ENCODE measurements at regions not wholly inside any gene's neighbourhood (a gene's known extent, or its start where the extent isn't known, plus 50 kb on each side); places are given as distances from the start of the nearest gene placed in this dataset.

- intact Hi-C loops (cut with micrococcal nuclease): no loop called here
- H3K36me3 Mint-ChIP-seq: no peaks in the 10 kb centered on the region
- Histone ChIP-seq H3K4me3 (ENCODE audit: low read length in 2 of 2) (no peak overlapping the region), H3K27ac (ENCODE audit: low read depth, low read length) (no peak overlapping the region), H3K4me1 (ENCODE audit: insufficient read depth, low read length) (no peaks in the 10 kb centered on the region), H3K36me3 (ENCODE audit: insufficient read depth, low read length) (no peaks in the 10 kb centered on the region), H3K9me3 (ENCODE audit: control insufficient read depth in 1 of 2, low read length in 2 of 2) (no peaks in the 10 kb centered on the region), H3K27me3 (ENCODE audit: insufficient read depth, low read length) (no peaks in the 10 kb centered on the region)
- no peaks in the 10 kb centered on the region for H3K4me1 Mint-ChIP-seq
- no peak for DNase-seq
- ChIA-PET POLR2A (ENCODE audit: partially characterized antibody) (no interaction called here), CTCF (ENCODE audit: partially characterized antibody) (no interaction called here)
- H3K9me3 Mint-ChIP-seq: peaks cover 0 to 29% (median 16%) of the 10 kb centered on the region in 8 donors
- H3K4me3 Mint-ChIP-seq: no peak overlapping the region
- H3K27ac Mint-ChIP-seq: no peak overlapping the region
- H3K27me3 Mint-ChIP-seq: peaks cover 17 to 26% of the 10 kb centered on the region in 2 donors
Observed at GRCh38 chr10:111171183-111171582, 94.4 kb downstream of the ADRA2A start.

- no peak overlapping the region for H3K27ac Mint-ChIP-seq
- ChIA-PET POLR2A (ENCODE audit: partially characterized antibody) (no interaction called here), CTCF (ENCODE audit: partially characterized antibody) (no interaction called here)
- no peaks in the 10 kb centered on the region for H3K4me1 ChIP-seq (ENCODE audit: insufficient read depth, low read length)
- H3K4me3 ChIP-seq (ENCODE audit: low read length in 2 of 2): no peak overlapping the region
- intact Hi-C loops (cut with micrococcal nuclease): no loop called here
- no peaks in the 10 kb centered on the region for H3K27me3 ChIP-seq (ENCODE audit: insufficient read depth, low read length)
- peaks cover 19 to 27% of the 10 kb centered on the region in 2 donors for H3K27me3 Mint-ChIP-seq
- DNase-seq: no peak
- H3K36me3 ChIP-seq (ENCODE audit: insufficient read depth, low read length): no peaks in the 10 kb centered on the region
- H3K36me3 Mint-ChIP-seq: no peaks in the 10 kb centered on the region
- H3K9me3 ChIP-seq (ENCODE audit: control insufficient read depth in 1 of 2, low read length in 2 of 2): no peaks in the 10 kb centered on the region
- peaks cover 0 to 18% (median 8%) of the 10 kb centered on the region in 8 donors for H3K9me3 Mint-ChIP-seq
- H3K4me3 Mint-ChIP-seq: no peak overlapping the region
- no peak overlapping the region for H3K27ac ChIP-seq (ENCODE audit: low read depth, low read length)
- peaks cover 0 to 5% (median 4%) of the 10 kb centered on the region in 4 donors for H3K4me1 Mint-ChIP-seq
Observed at GRCh38 chr10:111175787-111176186, 99.0 kb downstream of the ADRA2A start.

GRCh38 chr10:111177379-111177778 is 100.5 kb downstream of the ADRA2A start:
- peak overlapping the region in 2 of 8 donors; percentile 1 to 9 for H3K4me3 Mint-ChIP-seq
- Histone ChIP-seq H3K27me3 (ENCODE audit: insufficient read depth, low read length) (no peaks in the 10 kb centered on the region), H3K4me3 (ENCODE audit: low read length in 2 of 2) (no peak overlapping the region), H3K36me3 (ENCODE audit: insufficient read depth, low read length) (no peaks in the 10 kb centered on the region), H3K27ac (ENCODE audit: low read depth, low read length) (no peak overlapping the region), H3K4me1 (ENCODE audit: insufficient read depth, low read length) (no peaks in the 10 kb centered on the region), H3K9me3 (ENCODE audit: control insufficient read depth in 1 of 2, low read length in 2 of 2) (no peaks in the 10 kb centered on the region)
- ChIA-PET POLR2A (ENCODE audit: partially characterized antibody) (no interaction called here), CTCF (ENCODE audit: partially characterized antibody) (no interaction called here)
- intact Hi-C loops (cut with micrococcal nuclease): no loop called here
- no peak overlapping the region for H3K27ac Mint-ChIP-seq
- no peak for DNase-seq
- peaks cover 21 to 25% of the 10 kb centered on the region in 2 donors for H3K27me3 Mint-ChIP-seq
- H3K36me3 Mint-ChIP-seq: no peaks in the 10 kb centered on the region
- H3K4me1 Mint-ChIP-seq: peaks cover 0 to 5% (median 4%) of the 10 kb centered on the region in 4 donors
- H3K9me3 Mint-ChIP-seq: peaks cover 0 to 18% (median 8%) of the 10 kb centered on the region in 8 donors

- H3K36me3 ChIP-seq (ENCODE audit: insufficient read depth, low read length): no peaks in the 10 kb centered on the region
- peaks cover 0 to 6% (median under 1%) of the 10 kb centered on the region in 8 donors for H3K9me3 Mint-ChIP-seq
- H3K27ac ChIP-seq (ENCODE audit: low read depth, low read length): no peak overlapping the region
- H3K27ac Mint-ChIP-seq: no peak overlapping the region
- no peaks in the 10 kb centered on the region for H3K9me3 ChIP-seq (ENCODE audit: control insufficient read depth in 1 of 2, low read length in 2 of 2)
- no peaks in the 10 kb centered on the region for H3K36me3 Mint-ChIP-seq
- no peaks in the 10 kb centered on the region for H3K27me3 ChIP-seq (ENCODE audit: insufficient read depth, low read length)
- no peaks in the 10 kb centered on the region for H3K4me1 ChIP-seq (ENCODE audit: insufficient read depth, low read length)
- intact Hi-C loops (cut with micrococcal nuclease): no loop called here
- H3K4me3 ChIP-seq (ENCODE audit: low read length in 2 of 2): no peak overlapping the region
- ChIA-PET CTCF (ENCODE audit: partially characterized antibody) (no interaction called here), POLR2A (ENCODE audit: partially characterized antibody) (no interaction called here)
- H3K27me3 Mint-ChIP-seq: peaks cover 15 to 23% of the 10 kb centered on the region in 2 donors
- DNase-seq: no peak
- H3K4me3 Mint-ChIP-seq: no peak overlapping the region
- peaks cover 0 to 5% (median 4%) of the 10 kb centered on the region in 4 donors for H3K4me1 Mint-ChIP-seq
Observed at GRCh38 chr10:111179514-111179913, 102.7 kb downstream of the ADRA2A start.

GRCh38 chr10:111186358-111186757 is 109.5 kb downstream of the ADRA2A start:
- Mint-ChIP-seq H3K27me3 (peaks cover 0 to 14% of the 10 kb centered on the region in 2 donors), H3K27ac (no peak overlapping the region), H3K36me3 (no peaks in the 10 kb centered on the region), H3K4me1 (no peaks in the 10 kb centered on the region), H3K9me3 (no peaks in the 10 kb centered on the region), H3K4me3 (no peak overlapping the region)
- Histone ChIP-seq H3K36me3 (ENCODE audit: insufficient read depth, low read length) (no peaks in the 10 kb centered on the region), H3K4me1 (ENCODE audit: insufficient read depth, low read length) (no peaks in the 10 kb centered on the region), H3K27me3 (ENCODE audit: insufficient read depth, low read length) (no peaks in the 10 kb centered on the region), H3K27ac (ENCODE audit: low read depth, low read length) (no peak overlapping the region), H3K4me3 (ENCODE audit: low read length in 2 of 2) (no peak overlapping the region), H3K9me3 (ENCODE audit: control insufficient read depth in 1 of 2, low read length in 2 of 2) (no peaks in the 10 kb centered on the region)
- ChIA-PET CTCF (ENCODE audit: partially characterized antibody) (no interaction called here), POLR2A (ENCODE audit: partially characterized antibody) (no interaction called here)
- peak in 1 of 5 donors; percentile 38 for DNase-seq
- intact Hi-C loops (cut with micrococcal nuclease): no loop called here

- Histone ChIP-seq H3K27ac (ENCODE audit: low read depth, low read length) (no peak overlapping the region), H3K36me3 (ENCODE audit: insufficient read depth, low read length) (no peaks in the 10 kb centered on the region), H3K4me1 (ENCODE audit: insufficient read depth, low read length) (no peaks in the 10 kb centered on the region), H3K27me3 (ENCODE audit: insufficient read depth, low read length) (no peaks in the 10 kb centered on the region), H3K9me3 (ENCODE audit: control insufficient read depth in 1 of 2, low read length in 2 of 2) (no peaks in the 10 kb centered on the region), H3K4me3 (ENCODE audit: low read length in 2 of 2) (no peak overlapping the region)
- POLR2A ChIA-PET (ENCODE audit: partially characterized antibody): no interaction called here
- CTCF ChIA-PET (ENCODE audit: partially characterized antibody): no interaction called here
- Mint-ChIP-seq H3K4me1 (no peaks in the 10 kb centered on the region), H3K9me3 (no peaks in the 10 kb centered on the region), H3K4me3 (no peak overlapping the region), H3K27ac (no peak overlapping the region), H3K36me3 (no peaks in the 10 kb centered on the region), H3K27me3 (peaks cover 0 to 12% of the 10 kb centered on the region in 2 donors)
- DNase-seq: no peak
- intact Hi-C loops (cut with micrococcal nuclease): no loop called here
Observed at GRCh38 chr10:111187096-111187495, 110.3 kb downstream of the ADRA2A start.

GRCh38 chr10:111199587-111199986 is 122.8 kb downstream of the ADRA2A start:
- no peaks in the 10 kb centered on the region for H3K4me1 ChIP-seq (ENCODE audit: insufficient read depth, low read length)
- Mint-ChIP-seq H3K27ac (no peak overlapping the region), H3K36me3 (no peaks in the 10 kb centered on the region), H3K27me3 (peaks cover 6 to 25% of the 10 kb centered on the region in 2 donors), H3K4me1 (no peaks in the 10 kb centered on the region), H3K4me3 (no peak overlapping the region), H3K9me3 (peaks cover 0 to 6% (median 0%) of the 10 kb centered on the region in 8 donors)
- no peaks in the 10 kb centered on the region for H3K36me3 ChIP-seq (ENCODE audit: insufficient read depth, low read length)
- ChIA-PET POLR2A (ENCODE audit: partially characterized antibody) (no interaction called here), CTCF (ENCODE audit: partially characterized antibody) (no interaction called here)
- H3K9me3 ChIP-seq (ENCODE audit: control insufficient read depth in 1 of 2, low read length in 2 of 2): no peaks in the 10 kb centered on the region
- intact Hi-C loops (cut with micrococcal nuclease): no loop called here
- no peak for DNase-seq
- H3K27me3 ChIP-seq (ENCODE audit: insufficient read depth, low read length): no peaks in the 10 kb centered on the region
- H3K4me3 ChIP-seq (ENCODE audit: low read length in 2 of 2): no peak overlapping the region
- H3K27ac ChIP-seq (ENCODE audit: low read depth, low read length): no peak overlapping the region
